Central memory CD8-positive, alpha-beta T cell (primary cell): ENCODE measurements at regions not wholly inside any gene's neighbourhood (a gene's known extent, or its start where the extent isn't known, plus 50 kb on each side); places are given as distances from the start of the nearest gene placed in this dataset.

Experiments used
- ATAC-seq: fragments of 150-1000 bp; cut with Tn5 transposase; replicated peaks from 2 replicates; pipeline ENCODE4 v1.10.0; 2022; ENCODE audit warnings: mild to moderate bottlenecking, moderate FRiP score, moderate number of reproducible peaks; ENCODE audit not compliant: poor library complexity, severe bottlenecking; ENCODE audit errors: extremely low read depth
- DNase-seq, 2 donors: peaks; one replicate each; pipeline ENCODE4 v3.0.0; 2021; ENCODE audit warnings: low spot score in 2 of 2
- H3K27ac Mint-ChIP-seq: one replicate; pipeline ENCODE4 v1.8.0; 2022; ENCODE audit warnings: low read depth, mild to moderate bottlenecking, moderate library complexity, mixed read lengths
- H3K27me3 Mint-ChIP-seq: one replicate; pipeline ENCODE4 v1.8.0; 2022; ENCODE audit warnings: mixed read lengths
- H3K36me3 Mint-ChIP-seq: one replicate; pipeline ENCODE4 v1.8.0; 2022; ENCODE audit warnings: mild to moderate bottlenecking, moderate library complexity, mixed read lengths; ENCODE audit not compliant: insufficient read depth
- H3K4me1 Mint-ChIP-seq: one replicate; pipeline ENCODE4 v1.8.0; 2022; ENCODE audit warnings: mixed read lengths
- H3K4me3 Mint-ChIP-seq: one replicate; pipeline ENCODE4 v1.8.0; 2022; ENCODE audit warnings: mild to moderate bottlenecking, moderate library complexity, mixed read lengths
- H3K9me3 Mint-ChIP-seq: one replicate; pipeline ENCODE4 v1.8.0; 2022; ENCODE audit warnings: mixed read lengths

- H3K27ac Mint-ChIP-seq, result no peak overlapping the region
- H3K36me3 Mint-ChIP-seq, result no peaks in the 10 kb centered on the region
- no peak for ATAC-seq
- no peak for DNase-seq
- H3K9me3 Mint-ChIP-seq, result no peaks in the 10 kb centered on the region
- no peak overlapping the region for H3K4me3 Mint-ChIP-seq
- H3K27me3 Mint-ChIP-seq, result peaks cover 11% of the 10 kb centered on the region
- H3K4me1 Mint-ChIP-seq, result no peaks in the 10 kb centered on the region
Measured at GRCh38 chr11:70861559-70861958, 390.8 kb downstream of the SHANK2 start.

- Mint-ChIP-seq H3K27ac (no peak overlapping the region), H3K9me3 (no peaks in the 10 kb centered on the region), H3K36me3 (no peaks in the 10 kb centered on the region), H3K27me3 (peaks cover 11% of the 10 kb centered on the region), H3K4me3 (no peak overlapping the region), H3K4me1 (no peaks in the 10 kb centered on the region)
- ATAC-seq, result no peak
- DNase-seq, result no peak
Measured at GRCh38 chr11:70862093-70862492, 390.3 kb downstream of the SHANK2 start.

GRCh38 chr11:70863186-70863585 is 389.2 kb downstream of the SHANK2 start:
- Mint-ChIP-seq H3K4me3 (no peak overlapping the region), H3K36me3 (no peaks in the 10 kb centered on the region), H3K9me3 (no peaks in the 10 kb centered on the region), H3K27ac (no peak overlapping the region), H3K4me1 (no peaks in the 10 kb centered on the region), H3K27me3 (peaks cover 11% of the 10 kb centered on the region)
- ATAC-seq (no peak), DNase-seq (no peak)

- Mint-ChIP-seq H3K4me3 (no peak overlapping the region), H3K4me1 (no peaks in the 10 kb centered on the region), H3K9me3 (no peaks in the 10 kb centered on the region), H3K27me3 (peaks cover 11% of the 10 kb centered on the region), H3K36me3 (no peaks in the 10 kb centered on the region), H3K27ac (no peak overlapping the region)
- DNase-seq, result no peak
- ATAC-seq, result no peak
Measured at GRCh38 chr11:70863993-70864392, 388.4 kb downstream of the SHANK2 start.

GRCh38 chr11:70865356-70865755 is 387.0 kb downstream of the SHANK2 start:
- no peak overlapping the region for H3K27ac Mint-ChIP-seq
- H3K4me3 Mint-ChIP-seq, result no peak overlapping the region
- ATAC-seq, result no peak
- no peaks in the 10 kb centered on the region for H3K4me1 Mint-ChIP-seq
- H3K27me3 Mint-ChIP-seq, result peaks cover 19% of the 10 kb centered on the region
- DNase-seq, result no peak
- H3K36me3 Mint-ChIP-seq, result no peaks in the 10 kb centered on the region
- H3K9me3 Mint-ChIP-seq, result no peaks in the 10 kb centered on the region

- H3K4me3 Mint-ChIP-seq, result no peak overlapping the region
Measured at GRCh38 chr11:70866834-70867233, 385.5 kb downstream of the SHANK2 start.

GRCh38 chr11:70867281-70868047 is 384.9 kb downstream of the SHANK2 start:
- ATAC-seq (no peak), DNase-seq (no peak)
- H3K36me3 Mint-ChIP-seq, result no peaks in the 10 kb centered on the region
- H3K27me3 Mint-ChIP-seq, result peaks cover 18% of the 10 kb centered on the region
- H3K4me3 Mint-ChIP-seq, result no peak overlapping the region
- no peaks in the 10 kb centered on the region for H3K4me1 Mint-ChIP-seq
- H3K9me3 Mint-ChIP-seq, result no peaks in the 10 kb centered on the region
- H3K27ac Mint-ChIP-seq, result no peak overlapping the region

More at GRCh38 chr11:70866834-70867233, 385.5 kb downstream of the SHANK2 start:
- H3K27ac Mint-ChIP-seq, result no peak overlapping the region
- DNase-seq, result no peak
- H3K9me3 Mint-ChIP-seq, result no peaks in the 10 kb centered on the region
- H3K27me3 Mint-ChIP-seq, result peaks cover 15% of the 10 kb centered on the region
- H3K4me1 Mint-ChIP-seq, result no peaks in the 10 kb centered on the region
- ATAC-seq, result no peak
- H3K36me3 Mint-ChIP-seq, result no peaks in the 10 kb centered on the region

GRCh38 chr11:70868341-70868885 is 384.0 kb downstream of the SHANK2 start:
- Mint-ChIP-seq H3K27me3 (peaks cover 26% of the 10 kb centered on the region), H3K36me3 (no peaks in the 10 kb centered on the region), H3K27ac (no peak overlapping the region), H3K4me1 (no peaks in the 10 kb centered on the region), H3K4me3 (no peak overlapping the region), H3K9me3 (no peaks in the 10 kb centered on the region)
- ATAC-seq (no peak), DNase-seq (no peak)

GRCh38 chr11:70869054-70869453 is 383.3 kb downstream of the SHANK2 start:
- Mint-ChIP-seq H3K27me3 (peaks cover 26% of the 10 kb centered on the region), H3K4me3 (no peak overlapping the region), H3K4me1 (no peaks in the 10 kb centered on the region), H3K27ac (no peak overlapping the region), H3K9me3 (no peaks in the 10 kb centered on the region), H3K36me3 (no peaks in the 10 kb centered on the region)
- no peak for ATAC-seq
- DNase-seq, result no peak

GRCh38 chr11:70871881-70872280 is 380.5 kb downstream of the SHANK2 start:
- no peaks in the 10 kb centered on the region for H3K9me3 Mint-ChIP-seq
- H3K4me1 Mint-ChIP-seq, result no peaks in the 10 kb centered on the region
- no peak overlapping the region for H3K4me3 Mint-ChIP-seq
- H3K27ac Mint-ChIP-seq, result no peak overlapping the region
- H3K36me3 Mint-ChIP-seq, result no peaks in the 10 kb centered on the region
- peaks cover 26% of the 10 kb centered on the region for H3K27me3 Mint-ChIP-seq
- ATAC-seq (no peak), DNase-seq (no peak)

GRCh38 chr11:70872299-70872698 is 380.1 kb downstream of the SHANK2 start:
- ATAC-seq (no peak), DNase-seq (no peak)
- no peaks in the 10 kb centered on the region for H3K4me1 Mint-ChIP-seq
- H3K27ac Mint-ChIP-seq, result no peak overlapping the region
- no peaks in the 10 kb centered on the region for H3K36me3 Mint-ChIP-seq
- peaks cover 26% of the 10 kb centered on the region for H3K27me3 Mint-ChIP-seq
- H3K4me3 Mint-ChIP-seq, result no peak overlapping the region
- H3K9me3 Mint-ChIP-seq, result no peaks in the 10 kb centered on the region

- H3K4me3 Mint-ChIP-seq, result no peak overlapping the region
- no peaks in the 10 kb centered on the region for H3K4me1 Mint-ChIP-seq
- no peak for DNase-seq
- H3K9me3 Mint-ChIP-seq, result no peaks in the 10 kb centered on the region
- no peak for ATAC-seq
- no peaks in the 10 kb centered on the region for H3K36me3 Mint-ChIP-seq
- H3K27me3 Mint-ChIP-seq, result peaks cover 26% of the 10 kb centered on the region
- H3K27ac Mint-ChIP-seq, result no peak overlapping the region
Measured at GRCh38 chr11:70872955-70873735, 379.2 kb downstream of the SHANK2 start.
